HEK293 (cell line): ENCODE measurements at regions not wholly inside any gene's neighbourhood (a gene's known extent, or its start where the extent isn't known, plus 50 kb on each side); places are given as distances from the start of the nearest gene placed in this dataset.

Source experiments
- CTCF ChIA-PET: fragments of 350-600 bp; formaldehyde crosslinking; extraction: SDS; loops from one replicate; lab custom pipeline; 2021; ENCODE audit warnings: antibody characterized with exemption; lab: Yijun Ruan, JAX
- POLR2A ChIA-PET: fragments of 300-600 bp; formaldehyde crosslinking; extraction: SDS; loops from one replicate; lab custom pipeline; 2020; ENCODE audit warnings: antibody characterized with exemption, inconsistent platforms; lab: Yijun Ruan, JAX
- H3K27ac ChIP-seq: fragments of 200-500 bp; sonication (Bioruptor generic); 2 replicates; pipeline ENCODE4 v1.5.1; 2014; ENCODE audit warnings: low read depth, low read length, control low read depth, inconsistent platforms; ENCODE audit errors: extremely low read depth
- H3K36me3 ChIP-seq, 2 experiments: fragments of 200-500 bp in 1 of 2; sonication (Bioruptor generic) in 1 of 2; 1 replicate in 1 of 2; 2 replicates in 1 of 2; pipeline ENCODE4 v1.5.1; 2014 to 2017; ENCODE audit warnings: inconsistent platforms in 2 of 2, low read length in 2 of 2; ENCODE audit not compliant: control insufficient read depth in 2 of 2, insufficient read depth in 1 of 2
- H3K4me1 ChIP-seq: fragments of 200-500 bp; sonication (Bioruptor generic); 2 replicates; pipeline ENCODE4 v1.5.1; 2014; ENCODE audit warnings: mild to moderate bottlenecking, low read length, inconsistent platforms; ENCODE audit not compliant: control insufficient read depth, insufficient read depth
- H3K4me3 ChIP-seq: 2 replicates; pipeline ENCODE4 v1.5.1; 2011; ENCODE audit warnings: low read depth, mild to moderate bottlenecking, control low read depth, low read length, moderate library complexity
- H3K9me3 ChIP-seq: fragments of 200-500 bp; sonication (Bioruptor generic); 2 replicates; pipeline ENCODE4 v1.5.1; 2014; ENCODE audit warnings: low read depth, low read length, inconsistent platforms; ENCODE audit not compliant: control insufficient read depth, insufficient read depth
- ELK4 ChIP-seq: IDR thresholded peaks from 2 replicates; pipeline ENCODE4 v1.6.1; 2011; ENCODE audit warnings: mild to moderate bottlenecking, low read depth, low read length, borderline replicate concordance
- HOXA7 ChIP-seq: sonication (generic); formaldehyde crosslinking; IDR thresholded peaks from 2 replicates; pipeline ENCODE4 v1.8.1; 2022; ENCODE audit warnings: missing genetic modification reagents, borderline replicate concordance
- INSM2 ChIP-seq: fragments of 450-650 bp; formaldehyde crosslinking; IDR thresholded peaks from 2 replicates; pipeline ENCODE4 v1.5.1; 2016; ENCODE audit warnings: missing biosample characterization, missing genetic modification characterization
- KLF16 ChIP-seq: fragments of 450-650 bp; formaldehyde crosslinking; IDR thresholded peaks from 2 replicates; pipeline ENCODE4 v1.5.1; 2017; ENCODE audit warnings: missing biosample characterization, missing genetic modification characterization
- PRDM2 ChIP-seq: fragments of 450-650 bp; formaldehyde crosslinking; IDR thresholded peaks from 2 replicates; pipeline ENCODE4 v1.5.1; 2016; ENCODE audit warnings: missing biosample characterization, missing genetic modification characterization, borderline replicate concordance
- WT1 ChIP-seq: fragments of 450-650 bp; formaldehyde crosslinking; IDR thresholded peaks from 2 replicates; pipeline ENCODE4 v1.5.1; 2016; ENCODE audit warnings: missing biosample characterization, missing genetic modification characterization
- ZBTB8A ChIP-seq: fragments of 450-650 bp; formaldehyde crosslinking; IDR thresholded peaks from 2 replicates; pipeline ENCODE4 v1.5.1; 2016; ENCODE audit warnings: missing biosample characterization, missing genetic modification characterization
- ZNF146 ChIP-seq: fragments of 450-650 bp; formaldehyde crosslinking; IDR thresholded peaks from 2 replicates; pipeline ENCODE4 v1.5.1; 2016; ENCODE audit warnings: missing biosample characterization, missing genetic modification characterization
- ZNF350 ChIP-seq: fragments of 450-650 bp; formaldehyde crosslinking; IDR thresholded peaks from 2 replicates; pipeline ENCODE4 v1.5.0; 2017; ENCODE audit warnings: missing biosample characterization, mild to moderate bottlenecking, missing genetic modification characterization
- ZNF362 ChIP-seq: fragments of 450-650 bp; formaldehyde crosslinking; IDR thresholded peaks from 2 replicates; pipeline ENCODE4 v1.5.1; 2016; ENCODE audit warnings: missing biosample characterization, missing genetic modification characterization
- ZNF416 ChIP-seq: fragments of 450-650 bp; formaldehyde crosslinking; IDR thresholded peaks from 2 replicates; pipeline ENCODE4 v1.5.1; 2016; ENCODE audit warnings: missing biosample characterization, missing genetic modification characterization
- ZNF510 ChIP-seq: fragments of 450-650 bp; formaldehyde crosslinking; IDR thresholded peaks from 2 replicates; pipeline ENCODE4 v1.5.1; 2018; ENCODE audit warnings: mild to moderate bottlenecking, missing genetic modification characterization, missing biosample characterization; ENCODE audit not compliant: insufficient replicate concordance
- ZNF521 ChIP-seq: fragments of 450-650 bp; formaldehyde crosslinking; IDR thresholded peaks from 2 replicates; pipeline ENCODE4 v1.5.1; 2017; ENCODE audit warnings: missing biosample characterization, mild to moderate bottlenecking, missing genetic modification characterization
- ZNF549 ChIP-seq: fragments of 450-650 bp; IDR thresholded peaks from 2 replicates; pipeline ENCODE4 v1.5.1; 2018; ENCODE audit warnings: missing biosample characterization, missing genetic modification characterization, mild to moderate bottlenecking, inconsistent platforms, moderate library complexity
- ZNF555 ChIP-seq: fragments of 450-650 bp; formaldehyde crosslinking; conservative IDR thresholded peaks from 2 replicates; pipeline ENCODE4 v1.5.1; 2017; ENCODE audit warnings: missing biosample characterization, mild to moderate bottlenecking, missing genetic modification characterization, inconsistent platforms
- ZNF664 ChIP-seq: fragments of 450-650 bp; formaldehyde crosslinking; IDR thresholded peaks from 2 replicates; pipeline ENCODE4 v1.5.1; 2016; ENCODE audit warnings: missing biosample characterization, missing genetic modification characterization
- ZNF768 ChIP-seq: fragments of 450-650 bp; formaldehyde crosslinking; IDR thresholded peaks from 2 replicates; pipeline ENCODE4 v1.5.1; 2018; ENCODE audit warnings: missing biosample characterization, mild to moderate bottlenecking, missing genetic modification characterization

- TF ChIP-seq ZNF362 (tag by site-specific recombination) = no peak
- no peak for TF ChIP-seq ZNF521
- TF ChIP-seq HOXA7 (CRISPR knock-in tag) = no peak
- TF ChIP-seq ZBTB8A = no peak
- no peak for TF ChIP-seq ZNF416 (tag by site-specific recombination)
- no peak for TF ChIP-seq ZNF510 (tag by site-specific recombination)
- TF ChIP-seq ZNF549 (tag by site-specific recombination) = no peak
- TF ChIP-seq ZNF664 = no peak
- TF ChIP-seq ZNF555 (tag by site-specific recombination) = no peak
- no peak for TF ChIP-seq KLF16 (tag by site-specific recombination)
- no peak for TF ChIP-seq WT1 (tag by site-specific recombination)
- TF ChIP-seq ZNF350 (tag by site-specific recombination) = no peak
- no peak for TF ChIP-seq ZNF768 (tag by site-specific recombination)
- TF ChIP-seq INSM2 (tag by site-specific recombination) = no peak
- no peak for TF ChIP-seq PRDM2
Observed at GRCh38 chr9:106637486-106637885, 225.5 kb upstream of the ZNF462 start (continued).

- no peak overlapping the region for H3K4me3 ChIP-seq
- H3K36me3 ChIP-seq = no peaks in the 10 kb centered on the region
- H3K27ac ChIP-seq = no peak overlapping the region
- ChIA-PET CTCF (interaction anchor here (0.6 to 1.0 kb wide), 5 partner anchors 9 to 704 kb away, joined by 3 read pairs; no protein-coding TSS in a partner anchor), POLR2A (no interaction called here)
- H3K9me3 ChIP-seq = no peaks in the 10 kb centered on the region
- TF ChIP-seq ZNF146 (tag by site-specific recombination) (no peak), ELK4 (no peak), WT1 (tag by site-specific recombination) (peak; percentile 70)
- H3K4me1 ChIP-seq = peaks cover 2% of the 10 kb centered on the region; the same call in 1 of the 2 replicates
Observed at GRCh38 chr9:106639873-106640568, 222.9 kb upstream of the ZNF462 start.
